Naive thymus-derived CD4-positive, alpha-beta T cell (primary cell): ENCODE measurements at regions not wholly inside any gene's neighbourhood (a gene's known extent, or its start where the extent isn't known, plus 50 kb on each side); places are given as distances from the start of the nearest gene placed in this dataset.

ENCODE experiments used
- ATAC-seq: fragments of 150-1000 bp; cut with Tn5 transposase; 2 replicates; pipeline ENCODE4 v1.10.0; 2021; ENCODE audit warnings: mild to moderate bottlenecking, moderate library complexity
- CTCF ChIA-PET: fragments of 350-600 bp; sonication (Branson Sonifier 250); formaldehyde crosslinking; loops from one replicate; lab custom pipeline; 2021; ENCODE audit warnings: antibody characterized with exemption; lab: Charles Lee
- POLR2A ChIA-PET: fragments of 350-600 bp; sonication (Branson Sonifier 250); formaldehyde crosslinking; loops from one replicate; lab custom pipeline; 2021; ENCODE audit warnings: antibody characterized with exemption, inconsistent platforms; lab: Charles Lee
- DNase-seq, 9 donors: peaks; one replicate each; pipeline versions ENCODE4 v3.0.0 to v3.0.0-alpha.2; 2020 to 2022; ENCODE audit warnings: mixed read lengths in 1 of 9
- H3K27ac ChIP-seq: one replicate; pipeline ENCODE4 v1.7.0; 2013; ENCODE audit warnings: mild to moderate bottlenecking, low read depth, low read length, moderate library complexity
- H3K27me3 ChIP-seq, 2 donors: one replicate each; pipeline ENCODE4 v1.7.0; 2013; ENCODE audit warnings: low read length in 2 of 2, mild to moderate bottlenecking in 2 of 2, moderate library complexity in 2 of 2; ENCODE audit not compliant: control insufficient read depth in 2 of 2, insufficient read depth in 2 of 2
- H3K36me3 ChIP-seq, 3 experiments: 1 replicate in 2 of 3; 2 replicates in 1 of 3; pipeline ENCODE4 v1.7.0; 2013; ENCODE audit warnings: low read length in 3 of 3, mild to moderate bottlenecking in 3 of 3, moderate library complexity in 1 of 3; ENCODE audit not compliant: insufficient read depth in 3 of 3, control insufficient read depth in 2 of 3
- H3K4me1 ChIP-seq, 2 donors: one replicate each; pipeline ENCODE4 v1.7.0; 2013; ENCODE audit warnings: low read length in 2 of 2, mild to moderate bottlenecking in 2 of 2, moderate library complexity in 1 of 2; ENCODE audit not compliant: control insufficient read depth in 2 of 2, insufficient read depth in 2 of 2
- H3K4me3 ChIP-seq: 2 replicates; pipeline ENCODE4 v1.7.0; 2013; ENCODE audit warnings: mild to moderate bottlenecking, low read length
- H3K9me3 ChIP-seq, 3 experiments: 1 replicate in 2 of 3; 2 replicates in 1 of 3; pipeline ENCODE4 v1.7.0; 2013; ENCODE audit warnings: low read length in 3 of 3; ENCODE audit not compliant: control insufficient read depth in 2 of 3
- H3K27ac Mint-ChIP-seq, 9 donors: one replicate each; pipeline ENCODE4 v1.8.0; 2020 to 2022; ENCODE audit warnings: mixed read lengths in 9 of 9, mild to moderate bottlenecking in 8 of 9, moderate library complexity in 5 of 9, inconsistent platforms in 2 of 9
- H3K27me3 Mint-ChIP-seq, 5 donors: one replicate each; pipeline ENCODE4 v1.8.0; 2021 to 2022; ENCODE audit warnings: mixed read lengths in 5 of 5, mild to moderate bottlenecking in 1 of 5
- H3K36me3 Mint-ChIP-seq, 5 donors: one replicate each; pipeline ENCODE4 v1.8.0; 2020 to 2022; ENCODE audit warnings: mixed read lengths in 5 of 5, mild to moderate bottlenecking in 3 of 5, inconsistent platforms in 1 of 5
- H3K4me1 Mint-ChIP-seq, 7 donors: one replicate each; pipeline ENCODE4 v1.8.0; 2020 to 2022; ENCODE audit warnings: mixed read lengths in 7 of 7, mild to moderate bottlenecking in 3 of 7, inconsistent platforms in 1 of 7
- H3K4me3 Mint-ChIP-seq, 10 donors: one replicate each; pipeline ENCODE4 v1.8.0; 2020 to 2022; ENCODE audit warnings: mild to moderate bottlenecking in 10 of 10, mixed read lengths in 10 of 10, moderate library complexity in 6 of 10, inconsistent platforms in 2 of 10
- H3K9me3 Mint-ChIP-seq, 11 donors: one replicate each; pipeline ENCODE4 v1.8.0; 2020 to 2022; ENCODE audit warnings: mixed read lengths in 11 of 11, mild to moderate bottlenecking in 4 of 11, inconsistent platforms in 1 of 11, moderate library complexity in 1 of 11
- intact Hi-C, 2 donors: fragments of 100-400 bp; cut with micrococcal nuclease; formaldehyde crosslinking; loops; one replicate each; pipeline ENCODE4 v1.15.1; 2023

DNA sequence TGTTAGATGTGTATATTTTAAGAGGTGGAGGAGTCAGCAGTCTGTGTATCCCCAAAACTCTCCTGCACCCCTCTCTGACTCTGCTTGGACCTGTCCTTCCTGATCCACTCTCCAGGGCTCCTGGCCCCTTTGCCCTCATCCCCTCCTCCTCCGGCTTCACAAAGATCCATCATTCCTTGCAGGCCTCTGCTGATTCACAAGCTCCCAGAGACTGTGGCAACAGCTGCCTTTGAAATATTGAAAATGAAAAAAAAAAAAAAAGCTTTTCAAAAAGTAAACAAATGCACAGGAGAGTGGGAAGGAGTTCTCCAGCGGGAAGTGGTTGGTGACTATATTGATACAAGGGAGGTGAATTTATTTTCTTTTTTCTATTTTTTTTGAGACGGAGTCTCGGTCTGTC, 330.2 kb upstream of the SULF2 start:
- CTCF ChIA-PET, result no interaction called here
- no peak for DNase-seq

DNA sequence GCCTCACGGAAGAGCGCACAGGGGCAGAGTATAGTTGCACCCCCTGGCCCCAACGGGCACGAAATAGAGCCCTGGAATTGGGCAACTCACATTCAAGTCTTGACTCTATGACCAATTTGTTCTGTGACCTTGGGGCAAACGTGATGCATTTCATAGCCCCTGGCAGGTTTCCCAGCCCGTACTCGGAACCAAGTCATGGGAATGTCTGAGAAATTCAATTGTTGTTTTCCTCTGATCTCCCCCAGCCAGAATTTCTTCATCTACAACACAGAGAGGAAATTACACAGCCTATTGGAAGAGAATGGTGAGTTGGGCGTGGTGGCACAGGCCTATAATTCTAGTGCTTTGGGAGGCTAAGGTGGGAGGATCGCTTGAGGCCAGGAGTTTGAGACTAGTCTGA, 322.3 kb upstream of the SULF2 start:
- peaks cover 0 to 19% (median 5%) of the 10 kb centered on the region in 5 donors for H3K27me3 Mint-ChIP-seq

More for the DNA sequence above, 330.2 kb upstream of the SULF2 start:
- ATAC-seq, result no peak
- H3K27ac Mint-ChIP-seq, result no peak overlapping the region
- H3K4me1 Mint-ChIP-seq, result no peaks in the 10 kb centered on the region
- no peak overlapping the region for H3K4me3 Mint-ChIP-seq
- Histone ChIP-seq H3K4me1 (no peaks in the 10 kb centered on the region), H3K9me3 (no peaks in the 10 kb centered on the region), H3K27me3 (no peaks in the 10 kb centered on the region), H3K4me3 (no peak overlapping the region), H3K27ac (no peak overlapping the region), H3K36me3 (no peaks in the 10 kb centered on the region)
- POLR2A ChIA-PET, result no interaction called here
- H3K36me3 Mint-ChIP-seq, result no peaks in the 10 kb centered on the region
- peaks cover 0 to 3% (median 0%) of the 10 kb centered on the region in 11 donors for H3K9me3 Mint-ChIP-seq
- peaks cover 0 to 58% (median 29%) of the 10 kb centered on the region in 5 donors for H3K27me3 Mint-ChIP-seq
- intact Hi-C loops, result no loop called here

DNA sequence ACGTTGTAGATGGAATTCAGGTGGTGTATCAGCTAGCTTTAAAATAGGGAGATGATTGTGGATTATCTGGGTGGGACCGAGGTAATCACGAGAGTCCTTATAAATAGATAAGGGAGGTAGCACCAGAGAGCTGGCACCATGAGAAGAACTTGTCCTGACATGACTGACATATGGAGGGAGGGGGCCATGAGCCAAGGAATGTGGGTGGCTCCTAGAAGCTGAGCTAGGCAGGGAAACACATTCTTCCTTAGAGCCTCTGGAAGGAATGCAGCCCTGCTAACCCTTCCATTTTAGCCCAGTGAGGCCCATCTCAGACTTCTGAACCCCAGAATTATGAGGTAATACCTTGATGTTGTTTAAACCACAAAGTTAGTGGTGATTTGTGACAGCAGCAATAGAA, 321.1 kb upstream of the SULF2 start:
- H3K27me3 Mint-ChIP-seq, result peaks cover 0 to 16% (median 5%) of the 10 kb centered on the region in 5 donors
- ChIA-PET POLR2A (no interaction called here), CTCF (no interaction called here)
- no peaks in the 10 kb centered on the region for H3K36me3 Mint-ChIP-seq
- Histone ChIP-seq H3K36me3 (no peaks in the 10 kb centered on the region), H3K27ac (no peak overlapping the region), H3K4me1 (no peaks in the 10 kb centered on the region), H3K4me3 (no peak overlapping the region), H3K27me3 (no peaks in the 10 kb centered on the region), H3K9me3 (no peaks in the 10 kb centered on the region)
- ATAC-seq (no peak), DNase-seq (no peak)
- no peak overlapping the region for H3K4me3 Mint-ChIP-seq
- H3K27ac Mint-ChIP-seq, result no peak overlapping the region
- no peaks in the 10 kb centered on the region for H3K4me1 Mint-ChIP-seq
- intact Hi-C loops, result no loop called here
- H3K9me3 Mint-ChIP-seq, result peaks cover 0 to 5% (median 0%) of the 10 kb centered on the region in 11 donors

More for the DNA sequence above, 322.3 kb upstream of the SULF2 start:
- ATAC-seq (no peak), DNase-seq (no peak)
- intact Hi-C loops, result no loop called here
- ChIA-PET POLR2A (no interaction called here), CTCF (no interaction called here)
- Histone ChIP-seq H3K27me3 (no peaks in the 10 kb centered on the region), H3K9me3 (no peaks in the 10 kb centered on the region), H3K4me3 (no peak overlapping the region), H3K27ac (no peak overlapping the region), H3K4me1 (no peaks in the 10 kb centered on the region), H3K36me3 (no peaks in the 10 kb centered on the region)
- no peak overlapping the region for H3K4me3 Mint-ChIP-seq
- H3K36me3 Mint-ChIP-seq, result no peaks in the 10 kb centered on the region
- H3K27ac Mint-ChIP-seq, result no peak overlapping the region
- peaks cover 0 to 5% (median 0%) of the 10 kb centered on the region in 11 donors for H3K9me3 Mint-ChIP-seq
- no peaks in the 10 kb centered on the region for H3K4me1 Mint-ChIP-seq

DNA sequence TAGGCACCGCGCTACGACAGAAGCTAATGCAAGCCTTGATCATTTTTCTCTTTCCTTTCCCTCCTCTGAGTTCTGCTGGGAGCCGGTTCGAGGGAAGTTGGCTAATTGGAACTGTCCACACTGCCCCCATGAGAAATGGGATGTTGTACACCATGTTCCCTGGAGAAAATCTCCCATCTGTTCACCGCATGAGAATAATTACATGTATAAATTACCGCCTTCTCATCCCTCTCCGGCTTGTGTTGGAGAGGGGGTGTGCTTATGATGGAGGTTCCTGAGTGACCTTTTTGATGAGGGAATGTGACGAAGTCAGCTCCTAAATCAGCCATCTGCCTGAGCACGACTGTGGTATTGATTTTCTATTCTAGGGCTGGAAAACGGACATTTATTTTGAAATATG, 320.2 kb upstream of the SULF2 start:
- CTCF ChIA-PET, result no interaction called here
- POLR2A ChIA-PET, result no interaction called here
- no peaks in the 10 kb centered on the region for H3K27me3 ChIP-seq
- H3K27ac ChIP-seq, result no peak overlapping the region
- Mint-ChIP-seq H3K4me1 (no peaks in the 10 kb centered on the region), H3K27ac (no peak overlapping the region), H3K27me3 (peaks cover 0 to 14% (median 5%) of the 10 kb centered on the region in 5 donors), H3K36me3 (no peaks in the 10 kb centered on the region), H3K4me3 (no peak overlapping the region), H3K9me3 (peaks cover 0 to 5% (median 0%) of the 10 kb centered on the region in 11 donors)
- DNase-seq (no peak), ATAC-seq (no peak)
- H3K4me3 ChIP-seq, result no peak overlapping the region
- no peaks in the 10 kb centered on the region for H3K36me3 ChIP-seq
- H3K4me1 ChIP-seq, result no peaks in the 10 kb centered on the region
- intact Hi-C loops, result no loop called here
- H3K9me3 ChIP-seq, result no peaks in the 10 kb centered on the region

DNA sequence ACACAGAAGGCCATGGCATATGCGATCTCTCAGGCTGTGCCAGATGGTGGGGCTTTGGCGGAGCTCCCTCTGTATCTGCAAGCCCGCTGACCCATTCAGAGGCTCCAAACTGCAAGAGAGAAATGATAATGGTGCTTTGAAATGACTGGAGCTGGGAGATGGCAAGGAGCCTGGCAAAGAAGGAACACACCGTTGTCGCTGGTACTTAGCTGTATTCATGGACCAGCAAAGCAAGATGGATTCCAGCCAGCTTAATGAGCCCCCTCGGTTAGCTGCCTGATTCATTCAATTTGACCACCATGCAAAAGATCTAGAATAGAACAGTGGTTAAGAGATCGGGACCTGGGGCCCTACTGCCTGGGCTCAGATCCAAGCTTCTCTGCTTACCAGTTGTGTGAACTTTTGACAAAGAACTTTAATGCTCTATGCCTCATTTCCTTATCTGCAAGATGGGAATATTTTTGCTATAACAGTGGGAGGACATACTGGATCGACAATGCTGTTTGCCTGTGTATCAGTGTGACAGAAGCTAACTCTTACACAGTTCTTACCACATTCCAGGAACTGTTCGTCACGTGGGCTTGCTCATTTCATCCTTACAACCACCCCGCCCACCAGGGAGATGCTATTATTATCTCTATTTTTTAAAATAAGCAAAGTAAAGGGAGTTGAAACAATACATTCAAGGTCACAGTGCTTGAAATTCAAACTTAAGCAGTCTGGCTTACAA, 317.8 kb upstream of the SULF2 start:
- Mint-ChIP-seq H3K27me3 (peaks cover 0 to 9% (median 4%) of the 10 kb centered on the region in 5 donors), H3K36me3 (no peaks in the 10 kb centered on the region), H3K4me1 (no peaks in the 10 kb centered on the region), H3K9me3 (peaks cover 0 to 2% (median 0%) of the 10 kb centered on the region in 11 donors), H3K4me3 (no peak overlapping the region), H3K27ac (no peak overlapping the region)
- intact Hi-C loops, result no loop called here
- Histone ChIP-seq H3K9me3 (no peaks in the 10 kb centered on the region), H3K4me1 (no peaks in the 10 kb centered on the region), H3K36me3 (no peaks in the 10 kb centered on the region), H3K27me3 (no peaks in the 10 kb centered on the region), H3K4me3 (no peak overlapping the region), H3K27ac (no peak overlapping the region)
- DNase-seq (no peak), ATAC-seq (no peak)
- POLR2A ChIA-PET, result no interaction called here
- CTCF ChIA-PET, result no interaction called here

DNA sequence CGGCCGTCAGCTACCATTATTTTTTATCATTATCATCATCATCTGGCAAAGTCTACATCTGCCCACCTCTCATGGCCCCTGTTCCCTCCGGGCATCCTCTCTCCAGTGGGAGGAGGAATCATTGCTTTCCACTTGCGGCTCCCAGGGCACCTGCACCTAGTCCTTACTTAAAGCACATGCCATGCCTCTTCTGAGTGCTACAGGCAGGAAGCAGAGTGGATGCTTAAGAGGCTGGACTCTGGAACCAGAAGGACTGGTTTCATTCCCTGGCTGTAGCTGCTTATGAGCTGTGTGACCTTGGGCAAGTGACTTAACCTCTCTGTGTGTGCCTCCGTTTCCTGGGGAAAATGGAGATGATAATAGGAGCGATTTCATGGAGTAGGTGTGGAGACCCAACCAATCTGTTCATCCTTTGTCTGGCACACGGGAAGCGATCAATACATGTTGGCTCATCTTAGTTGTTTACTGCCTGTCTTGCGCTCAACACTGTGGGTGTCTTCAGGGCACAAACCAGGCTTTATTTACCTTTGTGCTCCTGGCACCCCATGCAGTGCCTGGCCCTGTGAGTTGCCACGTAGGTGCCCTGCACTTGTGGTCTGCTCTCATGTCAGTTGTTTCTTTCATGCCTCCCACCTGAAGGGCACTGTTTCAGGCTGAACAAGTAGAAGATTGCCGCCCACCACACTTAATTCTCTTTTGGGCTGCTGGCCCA, 317.0 kb upstream of the SULF2 start:
- Histone ChIP-seq H3K9me3 (no peaks in the 10 kb centered on the region), H3K4me1 (no peaks in the 10 kb centered on the region), H3K27ac (no peak overlapping the region), H3K27me3 (no peaks in the 10 kb centered on the region), H3K36me3 (no peaks in the 10 kb centered on the region), H3K4me3 (no peak overlapping the region)
- H3K36me3 Mint-ChIP-seq, result no peaks in the 10 kb centered on the region
- peaks cover 0 to 9% (median 4%) of the 10 kb centered on the region in 5 donors for H3K27me3 Mint-ChIP-seq
- intact Hi-C loops, result no loop called here
- ChIA-PET POLR2A (no interaction called here), CTCF (no interaction called here)
- ATAC-seq (no peak), DNase-seq (no peak)
- no peak overlapping the region for H3K4me3 Mint-ChIP-seq
- peaks cover 0 to 2% (median 0%) of the 10 kb centered on the region in 11 donors for H3K9me3 Mint-ChIP-seq
- no peaks in the 10 kb centered on the region for H3K4me1 Mint-ChIP-seq
- H3K27ac Mint-ChIP-seq, result no peak overlapping the region

DNA sequence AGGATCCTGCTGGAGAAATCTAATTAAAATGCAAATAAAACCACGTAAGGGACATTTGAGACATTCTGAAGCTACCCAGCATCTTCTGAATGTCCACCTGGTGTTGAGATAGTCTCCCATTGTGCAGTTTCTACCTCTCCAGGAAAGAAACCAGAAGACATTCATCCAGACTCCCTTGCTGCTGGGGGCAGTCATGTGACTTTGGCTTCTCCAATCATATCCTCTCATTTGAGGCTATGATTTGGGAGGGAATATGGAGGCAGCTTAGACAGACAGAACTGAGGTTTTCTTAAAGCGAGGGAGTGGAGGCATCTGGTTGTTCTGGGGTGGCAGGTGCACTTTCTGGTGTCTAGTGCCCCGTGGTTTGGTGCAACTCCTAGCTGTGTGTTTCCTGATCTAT, 315.2 kb upstream of the SULF2 start:
- ChIA-PET POLR2A (no interaction called here), CTCF (no interaction called here)
- Histone ChIP-seq H3K4me1 (no peaks in the 10 kb centered on the region), H3K9me3 (no peaks in the 10 kb centered on the region), H3K27ac (no peak overlapping the region), H3K36me3 (no peaks in the 10 kb centered on the region), H3K27me3 (no peaks in the 10 kb centered on the region), H3K4me3 (no peak overlapping the region)
- intact Hi-C loops, result no loop called here
- no peak for ATAC-seq
- Mint-ChIP-seq H3K27ac (no peak overlapping the region), H3K36me3 (no peaks in the 10 kb centered on the region), H3K4me1 (no peaks in the 10 kb centered on the region), H3K9me3 (no peaks in the 10 kb centered on the region), H3K27me3 (peaks cover 0 to 11% (median 4%) of the 10 kb centered on the region in 5 donors), H3K4me3 (no peak overlapping the region)
- no peak for DNase-seq
